Heart left ventricle (tissue), 16 donors: ENCODE measurements at regions not wholly inside any gene's neighbourhood (a gene's known extent, or its start where the extent isn't known, plus 50 kb on each side); places are given as distances from the start of the nearest gene placed in this dataset.

Source experiments
- ATAC-seq, 4 donors: fragments of 200-7000 bp; cut with Tn5 transposase; one replicate each; pipeline ENCODE4 v1.9.1; 2020 to 2022; ENCODE audit warnings: moderate library complexity in 4 of 4, mild to moderate bottlenecking in 3 of 4, moderate number of reproducible peaks in 1 of 4
- DNase-seq, 5 donors: peaks; one replicate each; pipeline ENCODE4 v3.0.0-alpha.2; 2020
- H3K27ac ChIP-seq, 12 donors: fragments of 200-600 bp; sonication (generic) in 4 of 12; one replicate each; pipeline versions ENCODE4 v1.5.0 to v1.8.0; 2016 to 2022; ENCODE audit warnings: mild to moderate bottlenecking in 2 of 12
- H3K27me3 ChIP-seq, 9 donors: fragments of 200-600 bp; sonication (generic) in 2 of 9; one replicate each; pipeline versions ENCODE4 v1.5.1 to v1.8.0; 2016 to 2022; ENCODE audit warnings: mild to moderate bottlenecking in 3 of 9
- H3K36me3 ChIP-seq, 9 donors: fragments of 200-600 bp; sonication (generic) in 2 of 9; one replicate each; pipeline versions ENCODE4 v1.5.0 to v1.8.0; 2018 to 2022; ENCODE audit warnings: mild to moderate bottlenecking in 2 of 9
- H3K4me1 ChIP-seq, 12 donors: fragments of 200-600 bp; sonication (generic) in 4 of 12; one replicate each; pipeline versions ENCODE4 v1.5.0 to v1.8.0; 2016 to 2022; ENCODE audit warnings: mild to moderate bottlenecking in 3 of 12
- H3K4me3 ChIP-seq, 12 donors: fragments of 200-600 bp; sonication (generic) in 4 of 12; one replicate each; pipeline versions ENCODE4 v1.5.0 to v1.8.0; 2017 to 2022; ENCODE audit warnings: mild to moderate bottlenecking in 9 of 12, moderate library complexity in 4 of 12
- H3K9me3 ChIP-seq, 12 donors: fragments of 200-600 bp; sonication (generic) in 4 of 12; one replicate each; pipeline versions ENCODE4 v1.5.0 to v1.8.0; 2016 to 2022; ENCODE audit warnings: mild to moderate bottlenecking in 1 of 12
- POLR2A ChIP-seq, 2 donors: fragments of 450-650 bp; IDR thresholded peaks; one replicate each; pipeline ENCODE4 v1.6.1; 2017; ENCODE audit warnings: antibody characterized with exemption in 2 of 2, mild to moderate bottlenecking in 2 of 2, moderate library complexity in 2 of 2
- WGBS, 4 donors: extraction: QIAGEN DNeasy Blood & Tissue Kit in 2 of 4; methylation state at CpG; one replicate each; pipeline versions ENCODE4 v1.1.5 to v1.1.7; 2013 to 2018; 5-methylcytosine and 5-hydroxymethylcytosine counted together
- intact Hi-C, 10 donors: fragments of 100-400 bp; cut with DNase I; formaldehyde crosslinking; loops; one replicate each; pipeline versions ENCODE4 v1.11.1 to v1.14.2; 2022
- TF ChIP-seq, protein P1 (sequence below), 12 donors: fragments of 200-600 bp; sonication (generic) in 4 of 12; IDR thresholded peaks; one replicate each; pipeline versions ENCODE4 v1.5.0 to v1.8.0; 2018 to 2022; ENCODE audit warnings: antibody characterized with exemption in 12 of 12, mild to moderate bottlenecking in 5 of 12
- donor health status: ischemic (EF 13 %, LVEDD 7.1; RV severe dilation, severe dysfunction).
- donor health status: healthy with polysubstance abuse.
- donor health status: DM: no; HTN: yes; CAD: no.
- donor health status: DM: no; HTN: no; CAD: no.
- donor health status: ischemic (EF 25% LVEDD 6.9; RV normal size, moderate dysfunction).
- donor health status: ischemic (EF 25% LVEDD 5.7; RV mildly dilated, moderate dysfunction).
- donor health status: healthy.
- donor health status: DM: yes; HTN: yes; CAD: no.
- donor health status: ischemic (EF 35%, LVEDD 5.7; RV mildly dilated, moderate dysfunction).
- donor health status: nonischemic (EF 11% LVEDD 7.7; RV severe dilation, severe dysfunction).
- donor health status: DM: yes; HTN: yes; CAD: no.
- donor health status: PGD.
- donor health status: ischemic (EF 29% LVEDD 5.4; RV normal size, mild dysfunction).
- donor health status: nonischemic (EF 23%, LVEDD 6.1; RV moderate dilation, normal function).

DNA sequence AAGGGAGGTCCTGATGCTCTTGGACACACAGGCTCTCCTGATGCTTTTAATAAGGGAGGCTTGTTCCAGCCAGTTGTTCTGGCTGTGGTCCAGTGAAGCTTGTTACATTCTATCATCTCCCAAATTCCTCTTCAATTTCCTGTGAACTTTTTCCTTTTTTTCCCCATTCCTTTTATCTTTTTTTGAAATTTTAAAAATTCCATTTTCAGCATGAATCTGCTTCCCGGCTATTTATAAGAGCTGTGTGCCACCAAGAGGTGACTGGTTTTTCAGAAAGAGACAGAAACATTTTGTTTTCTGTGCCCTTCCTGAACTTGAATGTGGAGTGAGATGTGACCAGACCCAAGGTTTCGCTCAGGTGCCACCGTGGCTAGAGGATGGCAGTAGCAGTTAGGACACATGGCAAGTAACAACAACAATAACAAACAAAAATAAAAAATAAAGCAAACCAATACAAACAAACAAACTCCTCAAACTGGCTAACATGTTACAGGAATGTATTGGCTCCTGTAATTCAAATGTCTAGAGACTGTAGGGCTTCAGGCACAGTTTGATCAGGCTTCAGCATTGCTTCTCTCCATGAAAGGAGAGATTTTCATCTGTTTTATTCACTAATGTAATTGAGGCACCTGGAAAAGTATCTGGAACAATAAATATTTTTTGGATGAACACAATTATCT lies 121.1 kb downstream of the BOD1 start:
- WGBS, 4 donors = 79 to 84% (median 83%) methylated on average over 3 of the region's 3 CpGs
- no peak for ATAC-seq
- peak overlapping the region; percentile 27 to 70 (median 53) for H3K27ac ChIP-seq
- intact Hi-C loops = loop anchor here in 3 of 10 donors (5.0 to 10.0 kb wide), 3 partner anchors 43 to 198 kb away; no protein-coding TSS in a partner anchor
- DNase-seq = peak in 2 of 5 donors; percentile 34 to 64
- no peak overlapping the region for H3K4me3 ChIP-seq
- peaks cover 0 to 4% (median 0%) of the 10 kb centered on the region in 9 donors for H3K27me3 ChIP-seq
- no peaks in the 10 kb centered on the region for H3K36me3 ChIP-seq
- H3K9me3 ChIP-seq = no peaks in the 10 kb centered on the region
- TF ChIP-seq, protein P1, sequence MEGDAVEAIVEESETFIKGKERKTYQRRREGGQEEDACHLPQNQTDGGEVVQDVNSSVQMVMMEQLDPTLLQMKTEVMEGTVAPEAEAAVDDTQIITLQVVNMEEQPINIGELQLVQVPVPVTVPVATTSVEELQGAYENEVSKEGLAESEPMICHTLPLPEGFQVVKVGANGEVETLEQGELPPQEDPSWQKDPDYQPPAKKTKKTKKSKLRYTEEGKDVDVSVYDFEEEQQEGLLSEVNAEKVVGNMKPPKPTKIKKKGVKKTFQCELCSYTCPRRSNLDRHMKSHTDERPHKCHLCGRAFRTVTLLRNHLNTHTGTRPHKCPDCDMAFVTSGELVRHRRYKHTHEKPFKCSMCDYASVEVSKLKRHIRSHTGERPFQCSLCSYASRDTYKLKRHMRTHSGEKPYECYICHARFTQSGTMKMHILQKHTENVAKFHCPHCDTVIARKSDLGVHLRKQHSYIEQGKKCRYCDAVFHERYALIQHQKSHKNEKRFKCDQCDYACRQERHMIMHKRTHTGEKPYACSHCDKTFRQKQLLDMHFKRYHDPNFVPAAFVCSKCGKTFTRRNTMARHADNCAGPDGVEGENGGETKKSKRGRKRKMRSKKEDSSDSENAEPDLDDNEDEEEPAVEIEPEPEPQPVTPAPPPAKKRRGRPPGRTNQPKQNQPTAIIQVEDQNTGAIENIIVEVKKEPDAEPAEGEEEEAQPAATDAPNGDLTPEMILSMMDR (IDR thresholded peaks at IDR 0.05) = no peak
- TF ChIP-seq POLR2A (IDR thresholded peaks at IDR 0.05) = no peak
- peaks cover 0 to 42% (median 18%) of the 10 kb centered on the region in 12 donors for H3K4me1 ChIP-seq

DNA sequence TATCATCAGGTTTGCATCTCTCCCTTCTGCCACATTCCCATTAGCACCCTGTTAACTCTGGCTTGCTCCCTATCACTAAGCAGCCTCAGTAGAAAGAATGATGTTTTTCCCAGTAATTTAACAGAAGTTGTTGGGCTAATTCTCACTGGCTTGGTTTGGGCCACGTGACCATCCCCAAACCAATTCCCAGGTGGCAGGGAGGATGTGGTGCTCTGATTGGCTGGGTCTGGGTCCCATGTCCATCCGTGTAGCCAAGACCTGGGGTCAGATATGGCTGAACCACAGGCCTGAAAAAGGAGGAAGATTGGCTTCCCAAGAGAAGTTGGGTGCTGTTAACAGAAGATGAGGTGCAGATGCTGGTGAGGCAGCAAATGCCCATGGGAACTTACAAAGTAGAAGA lies 122.0 kb downstream of the BOD1 start:
- H3K27ac ChIP-seq = peak overlapping the region in 5 of 12 donors; percentile 9 to 47 (median 37)
- H3K4me1 ChIP-seq = peaks cover 0 to 36% (median 17%) of the 10 kb centered on the region in 12 donors
- ATAC-seq = no peak
- H3K36me3 ChIP-seq = no peaks in the 10 kb centered on the region
- no peaks in the 10 kb centered on the region for H3K9me3 ChIP-seq
- H3K4me3 ChIP-seq = no peak overlapping the region
- peaks cover 0 to 4% (median 0%) of the 10 kb centered on the region in 9 donors for H3K27me3 ChIP-seq
- peak in 1 of 5 donors; percentile 47 for DNase-seq
- 56 to 71% (median 63%) methylated on average over 2 of the region's 2 CpGs for WGBS, 4 donors
- TF ChIP-seq, protein P1 (IDR thresholded peaks at IDR 0.05) = no peak
- no peak for TF ChIP-seq POLR2A (IDR thresholded peaks at IDR 0.05)
- intact Hi-C loops = loop anchor here in 1 of 10 donors (10.0 kb wide), 1 partner anchor 100 kb away; no protein-coding TSS in a partner anchor

DNA sequence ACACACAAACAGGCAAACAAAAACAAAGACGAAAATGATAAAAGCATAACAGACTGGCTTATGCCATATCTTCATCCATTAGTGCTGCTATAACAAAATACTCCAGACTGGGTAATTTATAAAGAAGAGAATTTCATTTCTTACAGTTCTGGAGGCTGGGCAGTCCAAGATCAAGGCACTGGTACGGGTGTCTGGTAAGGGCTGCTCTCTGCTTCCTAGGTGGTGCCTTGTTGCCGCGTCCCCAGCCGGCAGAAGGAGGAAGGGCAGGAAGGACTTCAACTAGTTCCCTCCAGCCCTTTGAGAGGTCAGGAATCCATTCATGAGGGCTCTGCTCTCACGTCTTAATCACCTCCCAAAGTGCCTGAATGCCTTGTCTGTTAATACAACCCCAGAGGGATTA lies 122.6 kb downstream of the BOD1 start:
- Histone ChIP-seq H3K9me3 (no peaks in the 10 kb centered on the region), H3K36me3 (no peaks in the 10 kb centered on the region), H3K27ac (no peak overlapping the region), H3K27me3 (peaks cover 0 to 4% (median 0%) of the 10 kb centered on the region in 9 donors), H3K4me1 (peaks cover 0 to 30% (median 13%) of the 10 kb centered on the region in 12 donors), H3K4me3 (no peak overlapping the region)
- WGBS, 4 donors = 73 to 86% (median 82%) methylated on average over 6 of the region's 6 CpGs
- intact Hi-C loops = loop anchor here in 1 of 10 donors (10.0 kb wide), 1 partner anchor 99 kb away; no protein-coding TSS in a partner anchor
- TF ChIP-seq, protein P1 (IDR thresholded peaks at IDR 0.05) = no peak
- no peak for TF ChIP-seq POLR2A (IDR thresholded peaks at IDR 0.05)
- DNase-seq (no peak), ATAC-seq (no peak)

DNA sequence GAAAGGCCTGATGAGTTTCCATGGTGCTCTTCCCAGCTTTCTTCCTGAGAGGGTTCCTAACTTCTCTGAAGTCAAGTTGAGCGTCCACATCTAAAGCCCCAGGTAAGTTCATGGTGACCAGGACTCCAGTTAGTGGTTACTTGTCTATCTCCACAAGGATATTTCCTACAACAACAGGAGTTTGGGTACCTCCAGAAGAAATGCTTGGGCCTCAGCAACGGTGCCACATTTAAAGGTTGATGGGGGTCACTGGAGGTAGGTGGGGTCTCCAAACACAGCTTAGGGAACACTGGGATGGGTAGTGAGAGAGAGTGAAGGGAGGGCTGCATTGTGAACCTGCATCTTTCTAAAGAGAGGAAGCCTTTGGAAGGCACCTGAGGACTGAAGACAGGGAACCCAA lies 123.4 kb downstream of the BOD1 start:
- WGBS, 4 donors = 83 to 94% (median 88%) methylated on average over 2 of the region's 2 CpGs
- peaks cover 0 to 28% (median 9%) of the 10 kb centered on the region in 12 donors for H3K4me1 ChIP-seq

More for the DNA sequence above, 123.4 kb downstream of the BOD1 start:
- intact Hi-C loops = loop anchor here in 1 of 10 donors (10.0 kb wide), 1 partner anchor 98 kb away; no protein-coding TSS in a partner anchor
- Histone ChIP-seq H3K27ac (no peak overlapping the region), H3K27me3 (peaks cover 0 to 4% (median 0%) of the 10 kb centered on the region in 9 donors), H3K4me3 (no peak overlapping the region), H3K9me3 (no peaks in the 10 kb centered on the region), H3K36me3 (no peaks in the 10 kb centered on the region)
- DNase-seq (no peak), ATAC-seq (no peak)
- no peak for TF ChIP-seq POLR2A (IDR thresholded peaks at IDR 0.05)
- TF ChIP-seq, protein P1 (IDR thresholded peaks at IDR 0.05) = no peak
